ENCODE measurements at regions not wholly inside any gene's neighbourhood (a gene's known extent, or its start where the extent isn't known, plus 50 kb on each side); places are given as distances from the start of the nearest gene placed in this dataset.
A peak's percentile ranks its signal among the peaks of the same experiment; 100 is the strongest.

GRCh38 chr2:120887741-120888231, 152.1 kb downstream of the GLI2 start:
- H3K36me3 ChIP-seq (ENCODE audit: control insufficient read depth in 2 of 2, insufficient read depth in 2 of 2, low read length in 1 of 2): no peaks in the 10 kb centered on the region
- no peak for DNase-seq (ENCODE audit: low read depth in 6 of 9, low spot score in 9 of 9)
- H3K4me3 ChIP-seq (ENCODE audit: low read length in 2 of 2): no peak overlapping the region
- WGBS: 91% methylated on average over 14 of the region's 14 CpGs
- H3K4me1 ChIP-seq (ENCODE audit: control insufficient read depth in 2 of 2, insufficient read depth in 2 of 2, low read length in 2 of 2): peaks cover 0 to 9% of the 10 kb centered on the region in 2 donors
- no peak overlapping the region for H3K27ac ChIP-seq (ENCODE audit: low read depth in 1 of 2, low read length in 1 of 2)
- H3K9me3 ChIP-seq (ENCODE audit: control insufficient read depth in 2 of 2, insufficient read depth in 1 of 2, low read length in 1 of 2): no peaks in the 10 kb centered on the region
- no peaks in the 10 kb centered on the region for H3K27me3 ChIP-seq (ENCODE audit: control insufficient read depth in 2 of 2, insufficient read depth in 1 of 2, low read length in 1 of 2)

GRCh38 chr2:120888851-120889250, 153.2 kb downstream of the GLI2 start:
- H3K9me3 ChIP-seq (ENCODE audit: control insufficient read depth in 2 of 2, insufficient read depth in 1 of 2, low read length in 1 of 2): no peaks in the 10 kb centered on the region
- 97% methylated on average over 10 of the region's 10 CpGs for WGBS
- H3K4me1 ChIP-seq (ENCODE audit: control insufficient read depth in 2 of 2, insufficient read depth in 2 of 2, low read length in 2 of 2): peaks cover 0 to 9% of the 10 kb centered on the region in 2 donors
- no peaks in the 10 kb centered on the region for H3K27me3 ChIP-seq (ENCODE audit: control insufficient read depth in 2 of 2, insufficient read depth in 1 of 2, low read length in 1 of 2)
- H3K27ac ChIP-seq (ENCODE audit: low read depth in 1 of 2, low read length in 1 of 2): no peak overlapping the region
- no peak for DNase-seq (ENCODE audit: low read depth in 6 of 9, low spot score in 9 of 9)
- no peaks in the 10 kb centered on the region for H3K36me3 ChIP-seq (ENCODE audit: control insufficient read depth in 2 of 2, insufficient read depth in 2 of 2, low read length in 1 of 2)
- no peak overlapping the region for H3K4me3 ChIP-seq (ENCODE audit: low read length in 2 of 2)

- Histone ChIP-seq H3K36me3 (ENCODE audit: control insufficient read depth in 2 of 2, insufficient read depth in 2 of 2, low read length in 1 of 2) (no peaks in the 10 kb centered on the region), H3K27ac (ENCODE audit: low read depth in 1 of 2, low read length in 1 of 2) (no peak overlapping the region), H3K27me3 (ENCODE audit: control insufficient read depth in 2 of 2, insufficient read depth in 1 of 2, low read length in 1 of 2) (no peaks in the 10 kb centered on the region), H3K9me3 (ENCODE audit: control insufficient read depth in 2 of 2, insufficient read depth in 1 of 2, low read length in 1 of 2) (no peaks in the 10 kb centered on the region), H3K4me3 (ENCODE audit: low read length in 2 of 2) (no peak overlapping the region), H3K4me1 (ENCODE audit: control insufficient read depth in 2 of 2, insufficient read depth in 2 of 2, low read length in 2 of 2) (peaks cover 0 to 14% of the 10 kb centered on the region in 2 donors)
- no peak for DNase-seq (ENCODE audit: low read depth in 6 of 9, low spot score in 9 of 9)
- 93% methylated on average over 3 of the region's 3 CpGs for WGBS
These were observed 154.3 kb downstream of the GLI2 start for GRCh38 chr2:120889936-120890335.

- Histone ChIP-seq H3K4me3 (ENCODE audit: low read length in 2 of 2) (no peak overlapping the region), H3K27me3 (ENCODE audit: control insufficient read depth in 2 of 2, insufficient read depth in 1 of 2, low read length in 1 of 2) (no peaks in the 10 kb centered on the region), H3K27ac (ENCODE audit: low read depth in 1 of 2, low read length in 1 of 2) (no peak overlapping the region), H3K4me1 (ENCODE audit: control insufficient read depth in 2 of 2, insufficient read depth in 2 of 2, low read length in 2 of 2) (peaks cover 0 to 8% of the 10 kb centered on the region in 2 donors), H3K36me3 (ENCODE audit: control insufficient read depth in 2 of 2, insufficient read depth in 2 of 2, low read length in 1 of 2) (no peaks in the 10 kb centered on the region), H3K9me3 (ENCODE audit: control insufficient read depth in 2 of 2, insufficient read depth in 1 of 2, low read length in 1 of 2) (no peaks in the 10 kb centered on the region)
- no peak for DNase-seq (ENCODE audit: low read depth in 6 of 9, low spot score in 9 of 9)
- WGBS: 97% methylated on average over 12 of the region's 12 CpGs
These were observed 155.1 kb downstream of the GLI2 start for GRCh38 chr2:120890566-120891360.

- H3K27me3 ChIP-seq (ENCODE audit: control insufficient read depth in 2 of 2, insufficient read depth in 1 of 2, low read length in 1 of 2): no peaks in the 10 kb centered on the region
- DNase-seq (ENCODE audit: low read depth in 6 of 9, low spot score in 9 of 9): no peak
- WGBS: 94% methylated on average over 8 of the region's 8 CpGs
These were observed 156.8 kb downstream of the GLI2 start for GRCh38 chr2:120892271-120892966.

GRCh38 chr2:120892967-120893667, 157.4 kb downstream of the GLI2 start:
- WGBS: 87% methylated on average over 11 of the region's 11 CpGs
- Histone ChIP-seq H3K4me1 (ENCODE audit: control insufficient read depth in 2 of 2, insufficient read depth in 2 of 2, low read length in 2 of 2) (peaks cover 0 to 4% of the 10 kb centered on the region in 2 donors), H3K27ac (ENCODE audit: low read depth in 1 of 2, low read length in 1 of 2) (no peak overlapping the region), H3K4me3 (ENCODE audit: low read length in 2 of 2) (no peak overlapping the region), H3K9me3 (ENCODE audit: control insufficient read depth in 2 of 2, insufficient read depth in 1 of 2, low read length in 1 of 2) (no peaks in the 10 kb centered on the region), H3K36me3 (ENCODE audit: control insufficient read depth in 2 of 2, insufficient read depth in 2 of 2, low read length in 1 of 2) (no peaks in the 10 kb centered on the region), H3K27me3 (ENCODE audit: control insufficient read depth in 2 of 2, insufficient read depth in 1 of 2, low read length in 1 of 2) (no peaks in the 10 kb centered on the region)
- no peak for DNase-seq (ENCODE audit: low read depth in 6 of 9, low spot score in 9 of 9)

More at GRCh38 chr2:120892271-120892966, 156.8 kb downstream of the GLI2 start:
- peaks cover 0 to 4% of the 10 kb centered on the region in 2 donors for H3K4me1 ChIP-seq (ENCODE audit: control insufficient read depth in 2 of 2, insufficient read depth in 2 of 2, low read length in 2 of 2)
- no peaks in the 10 kb centered on the region for H3K36me3 ChIP-seq (ENCODE audit: control insufficient read depth in 2 of 2, insufficient read depth in 2 of 2, low read length in 1 of 2)
- H3K27ac ChIP-seq (ENCODE audit: low read depth in 1 of 2, low read length in 1 of 2): no peak overlapping the region
- H3K4me3 ChIP-seq (ENCODE audit: low read length in 2 of 2): no peak overlapping the region
- no peaks in the 10 kb centered on the region for H3K9me3 ChIP-seq (ENCODE audit: control insufficient read depth in 2 of 2, insufficient read depth in 1 of 2, low read length in 1 of 2)

- Histone ChIP-seq H3K27me3 (ENCODE audit: control insufficient read depth in 2 of 2, insufficient read depth in 1 of 2, low read length in 1 of 2) (no peaks in the 10 kb centered on the region), H3K36me3 (ENCODE audit: control insufficient read depth in 2 of 2, insufficient read depth in 2 of 2, low read length in 1 of 2) (no peaks in the 10 kb centered on the region), H3K4me1 (ENCODE audit: control insufficient read depth in 2 of 2, insufficient read depth in 2 of 2, low read length in 2 of 2) (peaks cover 0 to 9% of the 10 kb centered on the region in 2 donors), H3K9me3 (ENCODE audit: control insufficient read depth in 2 of 2, insufficient read depth in 1 of 2, low read length in 1 of 2) (no peaks in the 10 kb centered on the region), H3K4me3 (ENCODE audit: low read length in 2 of 2) (no peak overlapping the region), H3K27ac (ENCODE audit: low read depth in 1 of 2, low read length in 1 of 2) (peak overlapping the region; percentile 21 to 32)
- no peak for DNase-seq (ENCODE audit: low read depth in 6 of 9, low spot score in 9 of 9)
- 95% methylated on average over 18 of the region's 18 CpGs for WGBS
These were observed 158.3 kb downstream of the GLI2 start for GRCh38 chr2:120893811-120894584.

- Histone ChIP-seq H3K4me1 (ENCODE audit: control insufficient read depth in 2 of 2, insufficient read depth in 2 of 2, low read length in 2 of 2) (peaks cover 0 to 14% of the 10 kb centered on the region in 2 donors), H3K27me3 (ENCODE audit: control insufficient read depth in 2 of 2, insufficient read depth in 1 of 2, low read length in 1 of 2) (no peaks in the 10 kb centered on the region), H3K4me3 (ENCODE audit: low read length in 2 of 2) (no peak overlapping the region), H3K9me3 (ENCODE audit: control insufficient read depth in 2 of 2, insufficient read depth in 1 of 2, low read length in 1 of 2) (no peaks in the 10 kb centered on the region), H3K36me3 (ENCODE audit: control insufficient read depth in 2 of 2, insufficient read depth in 2 of 2, low read length in 1 of 2) (no peaks in the 10 kb centered on the region), H3K27ac (ENCODE audit: low read depth in 1 of 2, low read length in 1 of 2) (no peak overlapping the region)
- DNase-seq (ENCODE audit: low read depth in 6 of 9, low spot score in 9 of 9): no peak
- WGBS: 77% methylated on average over 5 of the region's 5 CpGs
These were observed 159.3 kb downstream of the GLI2 start for GRCh38 chr2:120894966-120895365.

All from thymus (tissue), 11 donors.